ENCODE measurements at regions not wholly inside any gene's neighbourhood (a gene's known extent, or its start where the extent isn't known, plus 50 kb on each side); places are given as distances from the start of the nearest gene placed in this dataset.

DNA sequence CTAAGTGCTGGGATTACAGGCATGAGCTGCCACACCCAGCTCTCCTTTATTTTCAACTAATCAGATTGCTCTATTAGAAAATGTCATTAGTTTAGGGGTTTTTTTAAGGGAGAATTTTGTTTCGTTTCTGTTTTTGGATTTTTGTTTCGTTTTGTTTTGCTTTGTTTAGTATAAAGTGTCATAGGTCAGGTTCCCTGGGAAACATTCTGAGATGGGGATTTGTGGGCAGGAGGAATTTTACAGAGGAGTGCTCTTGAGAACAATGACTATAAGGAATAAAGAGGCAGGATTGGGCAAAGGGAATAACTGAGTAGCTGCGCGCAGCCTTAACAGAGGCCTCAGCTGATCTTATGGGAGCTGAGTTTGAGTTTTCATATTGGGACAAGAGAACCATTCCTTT lies 86.8 kb upstream of the NR2F2 start:
- Histone ChIP-seq H3K36me3 (no peaks in the 10 kb centered on the region), H3K27ac (no peak overlapping the region), H3K9me3 (no peaks in the 10 kb centered on the region), H3K4me1 (no peaks in the 10 kb centered on the region), H3K4me3 (no peak overlapping the region), H3K27me3 (no peaks in the 10 kb centered on the region)
- ATAC-seq (no peak), DNase-seq (no peak)
- no peak for TF ChIP-seq CTCF (IDR thresholded peaks at IDR 0.05)
- intact Hi-C loops (cut with DNase I), result no loop called here

DNA sequence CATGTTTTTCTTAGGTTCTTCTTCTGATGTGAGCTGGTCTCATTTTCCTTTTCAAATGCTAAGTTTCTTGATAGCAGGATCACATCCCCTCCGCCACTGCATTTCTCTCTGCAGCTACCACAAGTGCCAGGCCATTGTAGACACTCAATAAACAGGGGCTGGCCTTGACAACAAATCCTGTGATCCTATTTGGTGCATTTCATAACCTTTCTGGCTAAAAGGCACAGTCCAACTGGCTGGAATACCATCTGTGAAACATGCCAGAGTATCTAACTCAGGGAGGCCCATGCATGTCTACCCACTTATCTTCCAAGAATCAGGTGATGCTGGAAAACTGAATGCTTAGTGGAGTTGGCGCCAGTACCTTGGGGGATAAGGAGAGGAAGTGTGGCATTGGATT lies 85.2 kb upstream of the NR2F2 start:
- ATAC-seq, result no peak
- Histone ChIP-seq H3K27me3 (no peaks in the 10 kb centered on the region), H3K4me3 (no peak overlapping the region), H3K36me3 (no peaks in the 10 kb centered on the region), H3K4me1 (no peaks in the 10 kb centered on the region), H3K27ac (no peak overlapping the region), H3K9me3 (no peaks in the 10 kb centered on the region)
- intact Hi-C loops (cut with DNase I), result no loop called here
- DNase-seq, result no peak
- TF ChIP-seq CTCF (IDR thresholded peaks at IDR 0.05), result no peak

DNA sequence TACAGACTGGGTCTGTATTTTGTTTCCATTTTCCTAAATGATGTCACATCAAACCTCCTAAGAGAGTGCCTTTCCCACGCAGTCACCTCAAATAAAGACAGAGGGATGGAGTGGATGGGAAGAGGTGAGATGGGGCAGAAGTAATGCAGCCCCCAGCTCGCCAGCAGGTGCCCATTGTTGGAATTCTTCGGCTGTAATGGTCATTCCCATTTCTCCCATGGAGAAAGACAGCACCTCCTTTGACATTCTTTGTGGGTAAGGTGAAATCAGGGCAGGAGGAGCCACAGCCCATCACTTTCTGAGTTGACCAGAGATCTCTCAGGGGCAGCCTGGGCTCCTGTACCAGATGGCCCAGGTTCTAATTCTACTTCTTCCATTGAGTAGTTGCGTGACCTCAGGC lies 84.4 kb upstream of the NR2F2 start:
- DNase-seq (no peak), ATAC-seq (no peak)
- no peaks in the 10 kb centered on the region for H3K27me3 ChIP-seq
- no peaks in the 10 kb centered on the region for H3K9me3 ChIP-seq
- intact Hi-C loops (cut with DNase I), result no loop called here
- no peak for TF ChIP-seq CTCF (IDR thresholded peaks at IDR 0.05)
- no peak overlapping the region for H3K4me3 ChIP-seq
- no peaks in the 10 kb centered on the region for H3K4me1 ChIP-seq
- H3K27ac ChIP-seq, result no peak overlapping the region
- no peaks in the 10 kb centered on the region for H3K36me3 ChIP-seq

GRCh38 chr15:96247621-96248305 lies 82.7 kb upstream of the NR2F2 start:
- no peak for ATAC-seq
- H3K36me3 ChIP-seq, result no peaks in the 10 kb centered on the region
- no peaks in the 10 kb centered on the region for H3K4me1 ChIP-seq
- no peak overlapping the region for H3K4me3 ChIP-seq
- no peak overlapping the region for H3K27ac ChIP-seq
- H3K9me3 ChIP-seq, result no peaks in the 10 kb centered on the region
- intact Hi-C loops (cut with DNase I), result no loop called here
- no peak for TF ChIP-seq CTCF (IDR thresholded peaks at IDR 0.05)
- H3K27me3 ChIP-seq, result no peaks in the 10 kb centered on the region
- no peak for DNase-seq

- peak; percentile 57 for ATAC-seq
- H3K4me3 ChIP-seq, result no peak overlapping the region
- H3K4me1 ChIP-seq, result no peaks in the 10 kb centered on the region
These were observed 78.4 kb upstream of the NR2F2 start for GRCh38 chr15:96252148-96252547.

More at GRCh38 chr15:96252148-96252547, 78.4 kb upstream of the NR2F2 start:
- H3K9me3 ChIP-seq, result no peaks in the 10 kb centered on the region
- intact Hi-C loops (cut with DNase I), result no loop called here
- no peak for TF ChIP-seq CTCF (IDR thresholded peaks at IDR 0.05)
- H3K27me3 ChIP-seq, result no peaks in the 10 kb centered on the region
- no peak for DNase-seq
- no peaks in the 10 kb centered on the region for H3K36me3 ChIP-seq
- no peak overlapping the region for H3K27ac ChIP-seq
